ENCODE measurements at regions not wholly inside any gene's neighbourhood (a gene's known extent, or its start where the extent isn't known, plus 50 kb on each side); places are given as distances from the start of the nearest gene placed in this dataset.

DNA sequence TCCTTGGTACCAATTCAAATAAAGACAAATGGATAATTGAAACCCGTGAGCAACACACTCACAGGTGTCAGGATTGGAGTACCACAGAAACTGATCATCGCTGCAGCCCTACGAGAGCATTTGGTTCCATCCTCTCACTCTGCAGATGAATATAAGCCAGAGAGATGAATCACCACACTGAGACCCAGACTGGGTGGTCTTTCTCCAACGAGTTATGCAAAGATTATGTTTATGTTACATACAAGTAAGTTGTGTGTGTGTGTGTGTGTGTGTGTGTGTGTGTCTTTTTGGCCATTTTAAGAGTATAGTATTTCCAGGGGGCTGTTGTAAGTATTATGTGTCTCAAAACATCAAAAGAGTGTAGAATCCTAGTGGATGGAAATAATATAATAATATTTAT is 329.5 kb upstream of the ZFP42 start:
- H3K9me3 ChIP-seq (ENCODE audit: control insufficient read depth, insufficient read depth, low read length), result peaks cover 4% of the 10 kb centered on the region
- H4K5ac ChIP-seq (ENCODE audit: low read depth, low read length), result no peak overlapping the region
- H3K18ac ChIP-seq (ENCODE audit: low read depth, low read length), result no peak overlapping the region
- H3K36me3 ChIP-seq (ENCODE audit: control insufficient read depth, insufficient read depth, low read length), result no peaks in the 10 kb centered on the region; the same call in 1 of the 2 replicates
- H3K4ac ChIP-seq (ENCODE audit: low read depth, low read length), result no peak overlapping the region
- no peak overlapping the region for H2BK5ac ChIP-seq (ENCODE audit: low read depth, low read length, poor library complexity, severe bottlenecking)
- H3K27me3 ChIP-seq (ENCODE audit: control insufficient read depth, insufficient read depth, low read length), result no peaks in the 10 kb centered on the region
- H3K4me1 ChIP-seq (ENCODE audit: control insufficient read depth, insufficient read depth, low read length), result peaks cover 11% of the 10 kb centered on the region
- no peak overlapping the region; the same call in 2 of the 3 replicates for H2BK15ac ChIP-seq (ENCODE audit: low read depth, low read length)
- BruUV-seq (replicated peaks), result no TSS peak
- H3K4me3 ChIP-seq (ENCODE audit: insufficient read depth, low read depth, low read length), result no peak overlapping the region
- H3K56ac ChIP-seq (ENCODE audit: extremely low read depth, insufficient read depth, low read length), result no peak overlapping the region
- H4K20me1 ChIP-seq (ENCODE audit: insufficient read depth, low read length), result no peaks in the 10 kb centered on the region
- intact Hi-C loops (cut with micrococcal nuclease) (loop anchor here (10.0 kb wide), 1 partner anchor 259 kb away; no protein-coding TSS in a partner anchor), in situ Hi-C loops (cut with MboI; ENCODE audit: low sequenced_read_pairs) (no loop called here), dilution Hi-C loops (cut with HindIII; ENCODE audit: low sequenced_read_pairs, unreplicated experiment) (no loop called here)
- H4K91ac ChIP-seq (ENCODE audit: insufficient read depth, low read depth, low read length), result no peak overlapping the region
- H3K9me1 ChIP-seq (ENCODE audit: insufficient read depth, low read length), result peaks cover 7% of the 10 kb centered on the region; the same call in 1 of the 2 replicates
- ATAC-seq (ENCODE audit: low read depth) (no peak), DNase-seq (no peak)
- no peak overlapping the region for H2AK5ac ChIP-seq (ENCODE audit: low read depth, low read length)
- no peak overlapping the region for H3K27ac ChIP-seq (ENCODE audit: insufficient read depth, low read length)
- TF ChIP-seq MXI1 (IDR thresholded peaks at IDR 0.05; ENCODE audit: borderline replicate concordance, low read depth, low read length), result no peak
- no peak for TF ChIP-seq RCOR1 (IDR thresholded peaks at IDR 0.05; ENCODE audit: insufficient replicate concordance, low read length)
- TF ChIP-seq POLR2A (IDR thresholded peaks at IDR 0.05; ENCODE audit: low read depth, low read length), result no peak
- TF ChIP-seq MAZ (IDR thresholded peaks at IDR 0.05; ENCODE audit: borderline replicate concordance, low read depth, low read length), result no peak
- TF ChIP-seq, protein P1, sequence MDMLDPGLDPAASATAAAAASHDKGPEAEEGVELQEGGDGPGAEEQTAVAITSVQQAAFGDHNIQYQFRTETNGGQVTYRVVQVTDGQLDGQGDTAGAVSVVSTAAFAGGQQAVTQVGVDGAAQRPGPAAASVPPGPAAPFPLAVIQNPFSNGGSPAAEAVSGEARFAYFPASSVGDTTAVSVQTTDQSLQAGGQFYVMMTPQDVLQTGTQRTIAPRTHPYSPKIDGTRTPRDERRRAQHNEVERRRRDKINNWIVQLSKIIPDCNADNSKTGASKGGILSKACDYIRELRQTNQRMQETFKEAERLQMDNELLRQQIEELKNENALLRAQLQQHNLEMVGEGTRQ (IDR thresholded peaks at IDR 0.05; ENCODE audit: low read depth, low read length), result no peak
- TF ChIP-seq CEBPB (IDR thresholded peaks at IDR 0.05; ENCODE audit: low read depth, low read length), result no peak
- TF ChIP-seq NFE2L2 (IDR thresholded peaks at IDR 0.05; ENCODE audit: low read depth, low read length), result no peak
- no peaks in the 10 kb centered on the region for H3K79me1 ChIP-seq (ENCODE audit: low read depth in 1 of 2, low read length in 2 of 2)
- H2AFZ ChIP-seq (replicated peaks; ENCODE audit: low read length, poor library complexity), result no peak overlapping the region
- H3K23ac ChIP-seq (ENCODE audit: low read depth, low read length), result no peak overlapping the region
- ChIA-PET CTCF (no interaction called here), POLR2A (ENCODE audit: unreplicated experiment) (no interaction called here)
- no CpG with 5 or more reads among the region's 4 CpGs for whole genome bisulfite sequencing, 2 experiments (ENCODE audit: extremely low coverage in 2 of 2, insufficient read length in 1 of 2)
- H3K14ac ChIP-seq (replicated peaks; ENCODE audit: low read depth, low read length), result no peak overlapping the region; the same call in 1 of the 2 replicates
- H2AK9ac ChIP-seq (replicated peaks; ENCODE audit: low read depth, low read length, poor library complexity), result no peak overlapping the region
- no peak overlapping the region for H3K4me2 ChIP-seq (ENCODE audit: low read depth, low read length)
- no peak overlapping the region for H2BK120ac ChIP-seq (ENCODE audit: low read depth, low read length)
- H4K8ac ChIP-seq (ENCODE audit: low read depth in 2 of 2, low read length in 2 of 2), result no peak overlapping the region
- H3K9ac ChIP-seq (ENCODE audit: low read depth, low read length), result no peak overlapping the region
- peak overlapping the region; percentile 46; the same call in 1 of the 2 replicates for H2BK20ac ChIP-seq (ENCODE audit: low read depth, low read length)
